Gastroesophageal sphincter (tissue), 3 donors: ENCODE measurements at regions not wholly inside any gene's neighbourhood (a gene's known extent, or its start where the extent isn't known, plus 50 kb on each side); places are given as distances from the start of the nearest gene placed in this dataset.

Experiments
- POLR2A ChIP-seq, 2 donors: fragments of 450-650 bp; IDR thresholded peaks; one replicate each; pipeline ENCODE4 v1.6.1; 2017; ENCODE audit warnings: antibody characterized with exemption in 2 of 2, mild to moderate bottlenecking in 2 of 2, moderate library complexity in 1 of 2
- TF ChIP-seq, protein P1 (sequence below), 4 experiments: fragments of 200-600 bp in 2 of 4; fragments of 450-650 bp in 2 of 4; sonication (generic) in 1 of 4; IDR thresholded peaks; one replicate each; pipeline ENCODE4 v1.5.1; 2017 to 2019; ENCODE audit warnings: antibody characterized with exemption in 4 of 4, mild to moderate bottlenecking in 2 of 4, moderate library complexity in 2 of 4

GRCh38 chr1:106751002-106751401 lies 305.5 kb upstream of the PRMT6 start:
- no peak for TF ChIP-seq POLR2A (IDR thresholded peaks at IDR 0.05)
- TF ChIP-seq, protein P1, sequence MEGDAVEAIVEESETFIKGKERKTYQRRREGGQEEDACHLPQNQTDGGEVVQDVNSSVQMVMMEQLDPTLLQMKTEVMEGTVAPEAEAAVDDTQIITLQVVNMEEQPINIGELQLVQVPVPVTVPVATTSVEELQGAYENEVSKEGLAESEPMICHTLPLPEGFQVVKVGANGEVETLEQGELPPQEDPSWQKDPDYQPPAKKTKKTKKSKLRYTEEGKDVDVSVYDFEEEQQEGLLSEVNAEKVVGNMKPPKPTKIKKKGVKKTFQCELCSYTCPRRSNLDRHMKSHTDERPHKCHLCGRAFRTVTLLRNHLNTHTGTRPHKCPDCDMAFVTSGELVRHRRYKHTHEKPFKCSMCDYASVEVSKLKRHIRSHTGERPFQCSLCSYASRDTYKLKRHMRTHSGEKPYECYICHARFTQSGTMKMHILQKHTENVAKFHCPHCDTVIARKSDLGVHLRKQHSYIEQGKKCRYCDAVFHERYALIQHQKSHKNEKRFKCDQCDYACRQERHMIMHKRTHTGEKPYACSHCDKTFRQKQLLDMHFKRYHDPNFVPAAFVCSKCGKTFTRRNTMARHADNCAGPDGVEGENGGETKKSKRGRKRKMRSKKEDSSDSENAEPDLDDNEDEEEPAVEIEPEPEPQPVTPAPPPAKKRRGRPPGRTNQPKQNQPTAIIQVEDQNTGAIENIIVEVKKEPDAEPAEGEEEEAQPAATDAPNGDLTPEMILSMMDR (IDR thresholded peaks at IDR 0.05), result no peak
